ENCODE measurements at regions not wholly inside any gene's neighbourhood (a gene's known extent, or its start where the extent isn't known, plus 50 kb on each side); places are given as distances from the start of the nearest gene placed in this dataset.
"Not testable (repeated sequence)": the region's sequence is repeated elsewhere in the genome, so short reads cannot be mapped to it uniquely, and the experiment has no call there.

DNA sequence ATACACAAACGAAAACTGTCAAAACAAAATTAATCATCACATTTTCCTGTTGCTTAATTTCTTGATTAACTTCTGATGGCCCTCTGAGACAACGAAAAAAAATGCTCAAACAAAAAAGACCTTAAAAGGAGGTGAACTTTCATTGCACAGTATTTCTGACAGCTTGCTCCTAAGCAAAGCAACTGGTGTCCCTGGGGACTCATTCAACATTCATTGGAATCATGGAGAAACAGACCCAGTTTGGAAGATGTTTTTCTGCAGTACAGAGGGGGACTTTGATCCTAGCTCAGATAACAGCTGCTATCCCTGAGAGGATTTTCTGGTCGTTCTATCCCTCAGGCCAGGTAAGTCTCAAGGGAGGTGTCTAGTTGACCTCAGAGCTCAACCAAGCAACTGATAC, 378.7 kb upstream of the ATP11B start:
- DNase-seq = no peak

GRCh38 chr3:182420741-182421140, 372.6 kb upstream of the ATP11B start:
- no peak for DNase-seq

GRCh38 chr3:182424006-182424405, 369.3 kb upstream of the ATP11B start:
- DNase-seq = no peak

GRCh38 chr3:182425926-182426718, 367.2 kb upstream of the ATP11B start:
- not testable (repeated sequence) for DNase-seq

GRCh38 chr3:182431972-182432371, 361.3 kb upstream of the ATP11B start:
- DNase-seq = not testable (repeated sequence)

- no peak for DNase-seq
Measured at GRCh38 chr3:182435860-182436259, 357.4 kb upstream of the ATP11B start.

DNA sequence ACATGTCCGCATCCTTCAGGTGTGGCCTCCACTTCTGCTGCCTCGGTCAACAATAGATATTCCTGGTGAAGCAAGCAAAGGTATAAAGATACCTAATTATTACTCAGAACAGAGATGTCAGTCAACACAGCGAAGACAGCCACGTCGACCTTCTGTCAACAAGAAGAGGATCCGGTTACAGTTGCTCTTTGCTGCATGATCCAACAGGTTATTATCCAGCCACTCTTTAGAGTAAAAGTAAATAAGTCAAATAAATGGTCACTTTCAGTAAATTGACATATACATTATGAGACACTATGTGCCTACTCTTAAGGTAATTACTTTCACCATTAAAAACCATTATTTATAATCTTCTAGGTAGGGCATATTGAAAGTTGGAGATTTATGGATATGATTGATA, 356.8 kb upstream of the ATP11B start:
- no peak for DNase-seq

DNA sequence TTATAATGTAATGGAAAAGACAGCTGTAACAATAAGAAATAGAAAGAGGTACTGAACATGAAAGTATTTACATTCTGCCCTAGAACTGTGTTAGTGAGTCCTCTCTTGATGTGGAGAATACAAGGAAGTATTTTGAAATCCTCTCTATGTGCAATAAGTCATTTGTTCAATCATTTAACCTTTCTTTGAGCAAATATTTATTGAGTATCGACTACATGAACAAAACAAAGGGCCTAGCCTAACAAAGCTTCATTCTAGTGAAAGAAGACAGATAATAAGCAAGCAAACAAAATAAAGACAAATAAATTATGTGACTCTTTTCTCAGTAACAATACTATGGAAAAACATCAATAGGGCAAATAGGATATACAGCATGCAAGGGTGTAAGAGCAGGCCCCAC, 354.9 kb upstream of the ATP11B start:
- DNase-seq = no peak

GRCh38 chr3:182440101-182440500, 353.2 kb upstream of the ATP11B start:
- no peak for DNase-seq

GRCh38 chr3:182445576-182445975, 347.7 kb upstream of the ATP11B start:
- DNase-seq = no peak

GRCh38 chr3:182450942-182451787, 342.1 kb upstream of the ATP11B start:
- no peak for DNase-seq

- DNase-seq = no peak
Measured at GRCh38 chr3:182451871-182452270, 341.4 kb upstream of the ATP11B start.

- DNase-seq = no peak
Measured at GRCh38 chr3:182455011-182455410, 338.3 kb upstream of the ATP11B start.

GRCh38 chr3:182460303-182460702, 333.0 kb upstream of the ATP11B start:
- no peak for DNase-seq

- DNase-seq = no peak
Measured at GRCh38 chr3:182462152-182462551, 331.2 kb upstream of the ATP11B start.

DNA sequence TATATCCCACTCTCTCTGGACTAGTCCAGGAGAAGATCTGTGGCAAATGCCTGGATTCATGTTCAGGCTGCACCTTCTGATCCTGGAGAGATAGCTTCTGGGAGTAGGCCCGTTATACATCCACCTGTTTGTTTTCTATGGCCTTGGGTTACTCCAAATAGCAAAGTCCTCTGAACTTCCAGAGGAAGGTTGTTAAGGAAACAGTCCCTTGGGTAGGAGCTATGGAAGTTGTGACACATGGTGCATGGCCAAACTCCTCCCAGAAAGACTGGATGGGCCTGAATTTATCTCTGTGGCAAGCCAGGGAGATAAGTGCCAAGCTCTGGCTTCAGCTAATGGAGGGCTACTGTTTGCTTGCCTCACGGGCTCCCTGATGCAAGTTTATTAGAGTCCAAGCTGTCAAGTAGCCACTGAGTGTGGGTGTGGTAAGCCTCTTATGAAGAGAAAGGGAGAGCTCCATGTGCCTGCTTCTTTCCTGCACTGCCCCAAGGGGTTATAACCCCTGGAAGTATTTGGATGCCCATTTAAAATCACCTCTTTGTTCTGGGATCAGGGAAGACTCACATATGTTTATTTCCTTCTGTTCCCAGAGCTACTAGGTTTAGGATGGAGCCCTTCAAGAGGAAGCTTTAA, 328.7 kb upstream of the ATP11B start:
- no peak for DNase-seq

- no peak for DNase-seq
Measured at GRCh38 chr3:182465301-182466185, 327.8 kb upstream of the ATP11B start.

- DNase-seq = no peak
Measured at GRCh38 chr3:182469086-182469485, 324.2 kb upstream of the ATP11B start.

DNA sequence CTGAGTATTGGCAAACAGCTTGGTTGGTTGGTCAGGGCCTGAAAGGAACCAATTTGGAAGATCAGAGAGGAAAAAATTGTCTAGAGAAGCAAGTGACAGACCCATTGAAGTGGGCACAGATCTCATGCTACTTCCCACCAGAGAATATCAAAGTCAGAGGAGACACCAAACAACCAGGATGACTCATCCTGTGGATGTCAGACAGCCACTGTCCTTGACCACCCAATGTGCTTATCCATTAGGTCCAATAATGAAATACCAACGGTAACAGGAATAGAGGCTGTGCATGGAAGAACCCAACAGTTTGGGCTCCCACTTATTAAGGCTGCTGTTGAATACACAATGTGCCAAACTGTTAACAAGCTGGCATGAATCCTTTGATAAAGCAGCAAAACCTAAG, 323.1 kb upstream of the ATP11B start:
- no peak for DNase-seq

GRCh38 chr3:182473191-182473710, 320.1 kb upstream of the ATP11B start:
- no peak for DNase-seq

DNA sequence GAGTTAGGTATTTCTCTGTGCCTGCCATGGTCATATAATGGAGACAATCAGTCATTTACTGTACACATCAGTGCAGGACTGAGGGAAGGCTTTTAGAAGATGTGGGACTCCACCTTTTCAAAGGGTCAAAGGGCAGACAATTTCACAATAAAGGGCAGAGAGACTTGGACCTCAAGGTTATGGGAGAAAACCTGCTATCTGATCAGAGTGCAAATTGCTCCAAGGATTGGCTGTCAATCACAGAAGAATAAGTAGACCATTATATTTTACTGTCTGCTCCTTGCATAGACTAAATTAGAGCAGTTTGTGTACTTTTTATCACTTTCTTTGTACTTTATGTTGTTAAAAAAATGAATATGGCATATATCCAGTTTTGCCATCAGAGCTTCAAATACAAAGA, 314.9 kb upstream of the ATP11B start:
- DNase-seq = no peak
